A172 (cell line): ENCODE measurements at regions not wholly inside any gene's neighbourhood (a gene's known extent, or its start where the extent isn't known, plus 50 kb on each side); places are given as distances from the start of the nearest gene placed in this dataset.

Experiments
- DNase-seq: peaks from one replicate; pipeline ENCODE4 v3.0.0-alpha.2; 2015; ENCODE audit warnings: low spot score

- no peak for DNase-seq
Observed at GRCh38 chr1:11373895-11374747, 101.1 kb downstream of the UBIAD1 start.

- no peak for DNase-seq
Observed at GRCh38 chr1:11374748-11375110, 101.7 kb downstream of the UBIAD1 start.

GRCh38 chr1:11377001-11377583 is 101.9 kb upstream of the DISP3 start:
- no peak for DNase-seq

- DNase-seq: no peak
Observed at GRCh38 chr1:11377954-11378353, 101.0 kb upstream of the DISP3 start.

- DNase-seq: no peak
Observed at GRCh38 chr1:11379851-11380250, 99.1 kb upstream of the DISP3 start.

GRCh38 chr1:11380500-11380899 is 98.5 kb upstream of the DISP3 start:
- no peak for DNase-seq

- DNase-seq: no peak
Observed at GRCh38 chr1:11383553-11384169, 95.3 kb upstream of the DISP3 start.

GRCh38 chr1:11384170-11384554 is 94.8 kb upstream of the DISP3 start:
- DNase-seq: peak; percentile 65

- no peak for DNase-seq
Observed at GRCh38 chr1:11387829-11388228, 91.1 kb upstream of the DISP3 start.

- no peak for DNase-seq
Observed at GRCh38 chr1:11388617-11389016, 90.3 kb upstream of the DISP3 start.

- no peak for DNase-seq
Observed at GRCh38 chr1:11391327-11391726, 87.6 kb upstream of the DISP3 start.

- no peak for DNase-seq
Observed at GRCh38 chr1:11391886-11392285, 87.1 kb upstream of the DISP3 start.

- DNase-seq: no peak
Observed at GRCh38 chr1:11394592-11395245, 84.2 kb upstream of the DISP3 start.

- DNase-seq: no peak
Observed at GRCh38 chr1:11395616-11396015, 83.3 kb upstream of the DISP3 start.

- no peak for DNase-seq
Observed at GRCh38 chr1:11397151-11397901, 81.6 kb upstream of the DISP3 start.

GRCh38 chr1:11399250-11399649 is 79.7 kb upstream of the DISP3 start:
- DNase-seq: no peak

GRCh38 chr1:11400155-11400554 is 78.8 kb upstream of the DISP3 start:
- DNase-seq: no peak

- DNase-seq: no peak
Observed at GRCh38 chr1:11400567-11400966, 78.4 kb upstream of the DISP3 start.

- DNase-seq: no peak
Observed at GRCh38 chr1:11406845-11407244, 72.1 kb upstream of the DISP3 start.

- no peak for DNase-seq
Observed at GRCh38 chr1:11407301-11407994, 71.5 kb upstream of the DISP3 start.

- DNase-seq: no peak
Observed at GRCh38 chr1:11412141-11412540, 66.8 kb upstream of the DISP3 start.
